ENCODE measurements at regions not wholly inside any gene's neighbourhood (a gene's known extent, or its start where the extent isn't known, plus 50 kb on each side); places are given as distances from the start of the nearest gene placed in this dataset.

DNA sequence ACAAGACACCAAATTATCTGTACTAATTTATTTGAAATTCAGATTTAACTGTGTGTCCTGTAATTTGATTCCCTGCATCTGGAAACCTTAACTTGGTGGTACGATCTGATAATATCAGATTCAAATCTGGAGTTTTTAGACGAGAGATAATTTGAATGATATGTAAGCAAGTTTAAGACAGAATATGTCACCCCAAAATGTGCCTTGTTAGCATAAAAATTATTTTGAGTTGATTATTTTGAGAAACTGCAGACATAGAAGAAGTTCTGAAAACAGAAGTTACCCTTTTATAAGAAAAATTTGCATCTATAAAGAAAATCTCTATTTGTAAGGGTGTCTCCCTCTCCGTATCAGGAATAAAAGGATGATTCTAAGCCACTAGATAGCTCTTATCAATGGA is 1202.8 kb downstream of the ROBO2 start:
- TF ChIP-seq, protein P1, sequence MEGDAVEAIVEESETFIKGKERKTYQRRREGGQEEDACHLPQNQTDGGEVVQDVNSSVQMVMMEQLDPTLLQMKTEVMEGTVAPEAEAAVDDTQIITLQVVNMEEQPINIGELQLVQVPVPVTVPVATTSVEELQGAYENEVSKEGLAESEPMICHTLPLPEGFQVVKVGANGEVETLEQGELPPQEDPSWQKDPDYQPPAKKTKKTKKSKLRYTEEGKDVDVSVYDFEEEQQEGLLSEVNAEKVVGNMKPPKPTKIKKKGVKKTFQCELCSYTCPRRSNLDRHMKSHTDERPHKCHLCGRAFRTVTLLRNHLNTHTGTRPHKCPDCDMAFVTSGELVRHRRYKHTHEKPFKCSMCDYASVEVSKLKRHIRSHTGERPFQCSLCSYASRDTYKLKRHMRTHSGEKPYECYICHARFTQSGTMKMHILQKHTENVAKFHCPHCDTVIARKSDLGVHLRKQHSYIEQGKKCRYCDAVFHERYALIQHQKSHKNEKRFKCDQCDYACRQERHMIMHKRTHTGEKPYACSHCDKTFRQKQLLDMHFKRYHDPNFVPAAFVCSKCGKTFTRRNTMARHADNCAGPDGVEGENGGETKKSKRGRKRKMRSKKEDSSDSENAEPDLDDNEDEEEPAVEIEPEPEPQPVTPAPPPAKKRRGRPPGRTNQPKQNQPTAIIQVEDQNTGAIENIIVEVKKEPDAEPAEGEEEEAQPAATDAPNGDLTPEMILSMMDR (IDR thresholded peaks at IDR 0.05; ENCODE audit: extremely low read depth, insufficient read depth, missing control alignments) = no peak
- in situ Hi-C loops (cut with MboI; ENCODE audit: low pct_unique_long_range_greater_than_20kb, low sequenced_read_pairs, unreplicated experiment) = no loop called here
- no peak for DNase-seq (ENCODE audit: low spot score)

DNA sequence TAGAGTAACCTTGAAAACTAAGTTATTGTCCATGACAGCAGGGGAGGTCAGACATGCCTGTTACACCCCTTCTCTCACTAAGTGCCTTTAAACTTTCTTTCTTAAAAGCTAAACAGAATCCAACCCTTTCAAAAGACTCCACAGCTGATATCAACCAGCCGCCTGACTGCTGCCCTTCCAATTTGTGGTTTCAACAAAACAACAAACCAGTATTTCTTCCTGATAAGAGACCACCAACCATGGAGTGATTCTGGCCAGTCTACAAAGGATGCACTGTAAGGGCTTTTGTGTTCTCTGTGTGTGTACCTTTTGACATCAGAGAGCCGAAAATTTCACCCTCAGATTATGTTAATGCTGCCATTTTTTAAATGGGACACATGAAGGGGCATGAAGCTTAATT is 1204.2 kb downstream of the ROBO2 start:
- TF ChIP-seq, protein P1 (IDR thresholded peaks at IDR 0.05; ENCODE audit: extremely low read depth, insufficient read depth, missing control alignments) = no peak
- in situ Hi-C loops (cut with MboI; ENCODE audit: low pct_unique_long_range_greater_than_20kb, low sequenced_read_pairs, unreplicated experiment) = no loop called here
- no peak for DNase-seq (ENCODE audit: low spot score)

DNA sequence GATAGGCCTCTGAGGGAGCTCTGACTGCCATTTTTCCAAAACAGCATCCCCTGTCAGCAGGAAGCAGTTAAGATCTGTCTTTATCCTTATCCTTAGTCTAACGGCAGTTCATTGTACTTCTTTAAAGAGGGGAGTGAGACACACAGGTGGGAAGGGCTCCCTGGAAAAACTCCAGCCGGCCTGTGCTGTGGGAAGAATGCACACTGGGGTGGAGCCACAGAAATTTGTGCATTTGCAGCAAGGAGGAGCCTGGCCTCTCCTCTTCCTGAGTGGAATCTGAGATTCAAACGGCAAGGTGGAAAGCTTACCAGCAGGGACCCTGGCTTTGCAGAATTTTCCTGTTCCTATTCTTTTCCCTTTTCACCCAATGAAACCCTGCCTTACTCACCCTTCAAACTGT is 1209.4 kb downstream of the ROBO2 start:
- in situ Hi-C loops (cut with MboI; ENCODE audit: low pct_unique_long_range_greater_than_20kb, low sequenced_read_pairs, unreplicated experiment) = no loop called here
- TF ChIP-seq, protein P1 (IDR thresholded peaks at IDR 0.05; ENCODE audit: extremely low read depth, insufficient read depth, missing control alignments) = no peak
- DNase-seq (ENCODE audit: low spot score) = no peak

DNA sequence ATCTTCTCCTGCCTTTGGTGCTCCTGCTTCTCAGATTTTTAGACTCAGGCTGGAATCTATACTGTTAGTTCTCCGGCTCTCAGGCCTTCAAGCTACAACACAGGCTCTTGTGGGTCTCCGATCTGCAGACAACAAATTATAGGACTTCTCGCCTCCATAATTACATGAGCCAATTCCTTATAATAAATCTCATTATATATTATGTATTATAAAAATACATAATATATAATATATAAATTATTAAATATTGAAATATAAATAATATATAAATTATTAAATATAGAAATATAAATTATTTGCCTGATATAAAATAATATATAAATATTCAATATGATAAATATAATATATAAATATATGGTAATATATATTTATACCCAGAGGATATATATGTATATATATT is 1214.0 kb downstream of the ROBO2 start:
- DNase-seq (ENCODE audit: low spot score) = no peak
- in situ Hi-C loops (cut with MboI; ENCODE audit: low pct_unique_long_range_greater_than_20kb, low sequenced_read_pairs, unreplicated experiment) = no loop called here
- TF ChIP-seq, protein P1 (IDR thresholded peaks at IDR 0.05; ENCODE audit: extremely low read depth, insufficient read depth, missing control alignments) = no peak

DNA sequence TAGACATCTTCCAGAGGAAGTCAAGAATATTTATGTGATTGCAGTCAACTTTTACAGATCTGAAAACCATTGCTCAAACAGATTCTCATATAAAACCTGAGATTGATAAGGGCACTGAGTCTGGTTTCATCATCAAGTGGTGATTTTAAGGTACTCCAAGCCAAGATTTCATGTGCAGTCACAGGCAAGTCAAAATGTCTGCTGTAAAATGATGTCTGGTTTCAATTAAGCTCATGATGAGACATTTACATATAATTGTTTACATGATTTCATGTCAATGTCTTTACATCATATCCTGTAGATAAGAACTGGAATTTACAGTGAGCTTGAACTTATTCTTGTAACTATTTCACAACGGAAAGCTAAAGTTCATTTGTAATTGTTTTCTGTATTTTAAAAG is 1215.5 kb downstream of the ROBO2 start:
- in situ Hi-C loops (cut with MboI; ENCODE audit: low pct_unique_long_range_greater_than_20kb, low sequenced_read_pairs, unreplicated experiment) = no loop called here
- TF ChIP-seq, protein P1 (IDR thresholded peaks at IDR 0.05; ENCODE audit: extremely low read depth, insufficient read depth, missing control alignments) = no peak
- DNase-seq (ENCODE audit: low spot score) = no peak

DNA sequence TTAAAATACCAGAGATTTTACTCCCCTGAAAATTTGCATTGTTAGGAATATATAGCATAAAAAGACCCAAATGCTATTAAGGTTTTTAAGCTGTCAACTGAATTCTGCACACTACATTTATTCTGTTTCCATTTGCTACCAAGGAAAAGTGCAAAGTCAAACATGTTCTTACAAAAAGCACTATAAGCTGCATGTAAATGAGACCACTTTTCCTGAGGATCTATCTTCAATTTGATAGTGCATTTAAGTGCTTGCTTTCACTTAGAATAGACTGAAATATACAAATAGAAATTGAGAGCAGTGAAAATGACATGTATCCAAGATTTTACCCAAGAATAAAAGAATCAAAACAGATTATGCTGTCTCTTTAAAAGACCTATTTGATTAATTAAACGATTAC is 1216.2 kb downstream of the ROBO2 start:
- no peak for DNase-seq (ENCODE audit: low spot score)
- TF ChIP-seq, protein P1 (IDR thresholded peaks at IDR 0.05; ENCODE audit: extremely low read depth, insufficient read depth, missing control alignments) = no peak
- in situ Hi-C loops (cut with MboI; ENCODE audit: low pct_unique_long_range_greater_than_20kb, low sequenced_read_pairs, unreplicated experiment) = no loop called here

DNA sequence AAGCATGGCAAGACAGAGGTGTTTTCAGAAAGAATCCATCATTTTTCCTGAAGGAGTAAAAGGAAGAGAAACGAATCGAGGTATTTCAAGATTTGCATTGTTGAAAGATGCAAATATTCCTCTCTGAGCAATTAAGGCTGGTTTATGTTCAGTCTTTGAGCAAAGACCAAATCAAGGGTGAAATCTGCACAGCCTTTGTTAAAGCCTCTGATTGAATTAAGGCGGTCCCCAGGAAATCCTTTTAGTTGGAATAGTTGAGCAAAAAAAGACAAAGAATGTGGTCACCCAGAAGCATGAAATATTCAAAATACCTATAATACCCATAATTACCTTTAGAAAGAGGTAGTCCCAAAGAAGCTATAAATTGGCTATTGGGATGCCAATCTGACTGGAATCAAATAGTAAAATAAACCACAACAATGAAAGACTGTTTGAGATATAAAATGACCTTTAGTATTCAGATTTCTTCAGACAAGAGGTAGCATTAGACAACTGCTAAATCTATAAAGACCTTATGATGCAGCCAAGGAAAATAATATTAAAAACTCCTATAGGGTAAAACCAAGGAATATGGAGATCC is 1218.1 kb downstream of the ROBO2 start:
- DNase-seq (ENCODE audit: low spot score) = no peak
- in situ Hi-C loops (cut with MboI; ENCODE audit: low pct_unique_long_range_greater_than_20kb, low sequenced_read_pairs, unreplicated experiment) = no loop called here
- TF ChIP-seq, protein P1 (IDR thresholded peaks at IDR 0.05; ENCODE audit: extremely low read depth, insufficient read depth, missing control alignments) = no peak
